Fibroblast of the conjunctiva (primary cell): ENCODE measurements at regions not wholly inside any gene's neighbourhood (a gene's known extent, or its start where the extent isn't known, plus 50 kb on each side); places are given as distances from the start of the nearest gene placed in this dataset.

Experiments
- DNase-seq: peaks from one replicate; pipeline ENCODE4 v3.0.0-alpha.2; 2010; ENCODE audit warnings: low read depth

GRCh38 chr14:38116895-38117294 lies 90.8 kb upstream of the SSTR1 start:
- DNase-seq = no peak

- no peak for DNase-seq
Observed at GRCh38 chr14:38120109-38120508, 87.6 kb upstream of the SSTR1 start.

- DNase-seq = no peak
Observed at GRCh38 chr14:38121320-38122020, 86.2 kb upstream of the SSTR1 start.

- DNase-seq = no peak
Observed at GRCh38 chr14:38122241-38122640, 85.5 kb upstream of the SSTR1 start.

GRCh38 chr14:38124506-38124905 lies 83.2 kb upstream of the SSTR1 start:
- DNase-seq = no peak

GRCh38 chr14:38125481-38126037 lies 82.1 kb upstream of the SSTR1 start:
- no peak for DNase-seq

- DNase-seq = no peak
Observed at GRCh38 chr14:38127356-38127755, 80.3 kb upstream of the SSTR1 start.

GRCh38 chr14:38127784-38128183 lies 79.9 kb upstream of the SSTR1 start:
- DNase-seq = no peak

- DNase-seq = no peak
Observed at GRCh38 chr14:38128640-38129039, 79.1 kb upstream of the SSTR1 start.

GRCh38 chr14:38129192-38129591 lies 78.5 kb upstream of the SSTR1 start:
- no peak for DNase-seq

GRCh38 chr14:38129705-38130104 lies 78.0 kb upstream of the SSTR1 start:
- no peak for DNase-seq

- no peak for DNase-seq
Observed at GRCh38 chr14:38134416-38135030, 73.2 kb upstream of the SSTR1 start.

- DNase-seq = no peak
Observed at GRCh38 chr14:38135106-38135867, 72.4 kb upstream of the SSTR1 start.

GRCh38 chr14:38137005-38137404 lies 70.7 kb upstream of the SSTR1 start:
- DNase-seq = no peak

- no peak for DNase-seq
Observed at GRCh38 chr14:38138473-38139138, 69.1 kb upstream of the SSTR1 start.

- DNase-seq = no peak
Observed at GRCh38 chr14:38139926-38140325, 67.8 kb upstream of the SSTR1 start.

- no peak for DNase-seq
Observed at GRCh38 chr14:38143170-38143569, 64.5 kb upstream of the SSTR1 start.

GRCh38 chr14:38143659-38144505 lies 63.8 kb upstream of the SSTR1 start:
- DNase-seq = peak; percentile 6

GRCh38 chr14:38145142-38145541 lies 62.6 kb upstream of the SSTR1 start:
- no peak for DNase-seq

GRCh38 chr14:38150075-38150474 lies 57.6 kb upstream of the SSTR1 start:
- DNase-seq = no peak
